Left lobe of liver (tissue), 2 donors: ENCODE measurements at regions not wholly inside any gene's neighbourhood (a gene's known extent, or its start where the extent isn't known, plus 50 kb on each side); places are given as distances from the start of the nearest gene placed in this dataset.

Source experiments
- ATAC-seq: fragments of 200-7000 bp; cut with Tn5 transposase; one replicate; pipeline ENCODE4 v1.9.1; 2020; ENCODE audit warnings: mild to moderate bottlenecking, moderate library complexity
- DNase-seq: peaks from one replicate; pipeline ENCODE4 v3.0.0-alpha.2; 2020; ENCODE audit warnings: low spot score
- donor health status: DM: no; HTN: no; CAD: no; lungs with moderate emphysema.
- donor health status: DM: no; HTN: yes; CAD: no.

- ATAC-seq (no peak), DNase-seq (no peak)
Measured at GRCh38 chr10:34872820-34873219, 57.7 kb upstream of the PARD3 start.

- no peak for DNase-seq
- no peak for ATAC-seq
Measured at GRCh38 chr10:34869135-34869836, 54.2 kb upstream of the PARD3 start.

- DNase-seq (no peak), ATAC-seq (no peak)
Measured at GRCh38 chr10:34868589-34868988, 53.5 kb upstream of the PARD3 start.

GRCh38 chr10:34866848-34867247 is 51.8 kb upstream of the PARD3 start:
- ATAC-seq = no peak
- DNase-seq = no peak
